ENCODE measurements at regions not wholly inside any gene's neighbourhood (a gene's known extent, or its start where the extent isn't known, plus 50 kb on each side); places are given as distances from the start of the nearest gene placed in this dataset.

DNA sequence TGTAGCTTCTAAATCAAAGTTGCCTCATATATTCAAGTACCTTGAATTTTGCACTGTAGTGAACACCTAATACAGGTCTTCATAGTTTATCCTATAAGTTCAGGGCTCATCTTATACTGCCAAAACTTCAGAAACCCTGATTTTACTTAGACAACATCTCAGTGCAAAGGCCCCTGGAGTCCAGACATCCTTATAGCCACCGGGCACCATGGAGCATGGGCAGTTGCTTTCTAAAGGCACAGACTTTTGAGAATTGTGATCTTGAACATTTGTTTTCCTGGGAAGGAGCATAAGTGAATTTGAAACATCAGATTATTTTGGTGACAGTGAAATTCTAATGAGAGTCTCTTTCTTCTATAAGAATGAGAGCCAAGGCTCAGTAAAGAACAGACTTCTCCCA, 292.3 kb downstream of the CYRIA start:
- no peak overlapping the region for H3K4me3 ChIP-seq (ENCODE audit: low read depth, low read length)
- TF ChIP-seq, protein P1, sequence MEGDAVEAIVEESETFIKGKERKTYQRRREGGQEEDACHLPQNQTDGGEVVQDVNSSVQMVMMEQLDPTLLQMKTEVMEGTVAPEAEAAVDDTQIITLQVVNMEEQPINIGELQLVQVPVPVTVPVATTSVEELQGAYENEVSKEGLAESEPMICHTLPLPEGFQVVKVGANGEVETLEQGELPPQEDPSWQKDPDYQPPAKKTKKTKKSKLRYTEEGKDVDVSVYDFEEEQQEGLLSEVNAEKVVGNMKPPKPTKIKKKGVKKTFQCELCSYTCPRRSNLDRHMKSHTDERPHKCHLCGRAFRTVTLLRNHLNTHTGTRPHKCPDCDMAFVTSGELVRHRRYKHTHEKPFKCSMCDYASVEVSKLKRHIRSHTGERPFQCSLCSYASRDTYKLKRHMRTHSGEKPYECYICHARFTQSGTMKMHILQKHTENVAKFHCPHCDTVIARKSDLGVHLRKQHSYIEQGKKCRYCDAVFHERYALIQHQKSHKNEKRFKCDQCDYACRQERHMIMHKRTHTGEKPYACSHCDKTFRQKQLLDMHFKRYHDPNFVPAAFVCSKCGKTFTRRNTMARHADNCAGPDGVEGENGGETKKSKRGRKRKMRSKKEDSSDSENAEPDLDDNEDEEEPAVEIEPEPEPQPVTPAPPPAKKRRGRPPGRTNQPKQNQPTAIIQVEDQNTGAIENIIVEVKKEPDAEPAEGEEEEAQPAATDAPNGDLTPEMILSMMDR (IDR thresholded peaks at IDR 0.05; ENCODE audit: low read depth, low read length, missing control alignments): no peak
- DNase-seq (ENCODE audit: low read depth): no peak

GRCh38 chr2:16371751-16372150, 293.9 kb downstream of the CYRIA start:
- DNase-seq (ENCODE audit: low read depth): no peak
- TF ChIP-seq, protein P1 (IDR thresholded peaks at IDR 0.05; ENCODE audit: low read depth, low read length, missing control alignments): no peak
- no peak overlapping the region for H3K4me3 ChIP-seq (ENCODE audit: low read depth, low read length)

DNA sequence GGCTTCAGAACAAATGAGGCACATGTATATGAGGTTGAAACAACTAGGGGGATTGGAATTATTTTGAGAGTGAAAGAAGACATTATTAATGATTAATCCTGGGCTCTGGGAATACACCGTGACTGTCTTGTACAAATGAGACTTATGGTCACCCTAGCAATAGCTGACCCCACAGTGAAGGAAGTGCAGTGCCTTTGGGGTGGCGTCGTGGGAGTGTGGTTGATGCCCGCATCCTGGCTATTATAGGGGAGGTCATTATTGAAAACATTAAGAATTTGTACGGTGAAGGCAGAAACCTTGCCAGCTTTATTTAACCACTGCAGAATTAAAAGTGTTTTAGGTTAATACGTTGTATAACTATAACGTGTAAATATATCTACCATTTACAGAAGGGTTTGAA, 296.7 kb downstream of the CYRIA start:
- no peak for DNase-seq (ENCODE audit: low read depth)
- TF ChIP-seq, protein P1 (IDR thresholded peaks at IDR 0.05; ENCODE audit: low read depth, low read length, missing control alignments): no peak
- no peak overlapping the region for H3K4me3 ChIP-seq (ENCODE audit: low read depth, low read length)

DNA sequence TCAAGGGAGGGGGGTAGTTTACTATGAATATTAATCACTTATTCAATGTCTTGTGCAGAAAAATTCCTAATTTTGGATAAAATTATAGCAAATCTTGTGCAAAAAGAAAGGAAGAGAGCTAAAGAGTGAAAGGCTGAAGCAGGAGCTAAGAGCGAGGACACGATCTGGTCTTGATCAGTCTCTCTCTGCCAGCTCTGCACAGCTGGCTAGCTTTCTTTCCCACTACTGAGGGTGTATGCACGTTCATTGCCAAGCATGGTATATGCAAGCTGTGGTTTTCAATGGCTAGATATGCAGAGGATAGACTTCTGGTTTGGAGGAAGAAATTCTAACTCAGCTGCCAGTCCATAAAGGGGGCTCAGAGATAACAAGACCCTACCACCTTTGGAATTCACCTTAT, 297.3 kb downstream of the CYRIA start:
- no peak for DNase-seq (ENCODE audit: low read depth)

GRCh38 chr2:16365366-16365765, 300.3 kb downstream of the CYRIA start:
- no peak overlapping the region for H3K4me3 ChIP-seq (ENCODE audit: low read depth, low read length)
- TF ChIP-seq, protein P1 (IDR thresholded peaks at IDR 0.05; ENCODE audit: low read depth, low read length, missing control alignments): no peak
- no peak for DNase-seq (ENCODE audit: low read depth)

More for the DNA sequence above, 297.3 kb downstream of the CYRIA start:
- no peak overlapping the region for H3K4me3 ChIP-seq (ENCODE audit: low read depth, low read length)
- TF ChIP-seq, protein P1 (IDR thresholded peaks at IDR 0.05; ENCODE audit: low read depth, low read length, missing control alignments): no peak

- no peak overlapping the region for H3K4me3 ChIP-seq (ENCODE audit: low read depth, low read length)
These were observed 302.1 kb downstream of the CYRIA start for GRCh38 chr2:16363581-16363980.

GRCh38 chr2:16362611-16363010, 303.0 kb downstream of the CYRIA start:
- TF ChIP-seq, protein P1 (IDR thresholded peaks at IDR 0.05; ENCODE audit: low read depth, low read length, missing control alignments): no peak
- no peak for DNase-seq (ENCODE audit: low read depth)
- H3K4me3 ChIP-seq (ENCODE audit: low read depth, low read length): no peak overlapping the region

More at GRCh38 chr2:16363581-16363980, 302.1 kb downstream of the CYRIA start:
- DNase-seq (ENCODE audit: low read depth): no peak
- TF ChIP-seq, protein P1 (IDR thresholded peaks at IDR 0.05; ENCODE audit: low read depth, low read length, missing control alignments): no peak

Data from GM12864 (cell line).